Body of pancreas (tissue), 4 donors: ENCODE measurements at regions not wholly inside any gene's neighbourhood (a gene's known extent, or its start where the extent isn't known, plus 50 kb on each side); places are given as distances from the start of the nearest gene placed in this dataset.
"Not testable (repeated sequence)": the region's sequence is repeated elsewhere in the genome, so short reads cannot be mapped to it uniquely, and the experiment has no call there.

ENCODE experiments used
- POLR2A ChIP-seq, 3 donors: fragments of 450-650 bp; IDR thresholded peaks; one replicate each; pipeline ENCODE4 v1.6.1; 2016; ENCODE audit warnings: antibody characterized with exemption in 3 of 3, mild to moderate bottlenecking in 2 of 3
- TF ChIP-seq, protein P1 (sequence below), 7 experiments: fragments of 450-650 bp in 4 of 7; fragments of 200-600 bp in 3 of 7; sonication (generic) in 3 of 7; IDR thresholded peaks; one replicate each; pipeline ENCODE4 v1.5.1; 2016 to 2019; ENCODE audit warnings: antibody characterized with exemption in 7 of 7

DNA sequence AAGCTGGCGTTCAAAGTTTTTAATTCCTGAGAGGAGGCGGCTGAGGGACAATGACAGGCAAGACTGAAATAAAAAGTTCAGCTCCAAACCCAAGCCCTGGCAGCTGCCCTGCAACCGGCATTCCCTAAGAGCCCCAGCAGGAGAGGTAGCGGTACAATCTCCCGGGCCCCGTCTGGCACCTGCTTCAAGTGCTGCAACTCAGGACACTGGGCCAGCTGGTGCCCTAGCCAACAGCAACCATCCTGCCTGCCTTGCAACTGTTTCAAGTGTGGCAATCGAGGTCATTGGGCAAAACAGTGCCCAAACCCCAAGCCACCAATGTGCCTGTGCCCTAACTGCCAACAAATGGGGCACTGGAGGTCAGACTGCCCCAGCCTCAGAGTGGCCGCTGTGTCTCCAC lies 268.8 kb downstream of the CDY2B start:
- not testable (repeated sequence) for TF ChIP-seq POLR2A (IDR thresholded peaks at IDR 0.05)
- TF ChIP-seq, protein P1, sequence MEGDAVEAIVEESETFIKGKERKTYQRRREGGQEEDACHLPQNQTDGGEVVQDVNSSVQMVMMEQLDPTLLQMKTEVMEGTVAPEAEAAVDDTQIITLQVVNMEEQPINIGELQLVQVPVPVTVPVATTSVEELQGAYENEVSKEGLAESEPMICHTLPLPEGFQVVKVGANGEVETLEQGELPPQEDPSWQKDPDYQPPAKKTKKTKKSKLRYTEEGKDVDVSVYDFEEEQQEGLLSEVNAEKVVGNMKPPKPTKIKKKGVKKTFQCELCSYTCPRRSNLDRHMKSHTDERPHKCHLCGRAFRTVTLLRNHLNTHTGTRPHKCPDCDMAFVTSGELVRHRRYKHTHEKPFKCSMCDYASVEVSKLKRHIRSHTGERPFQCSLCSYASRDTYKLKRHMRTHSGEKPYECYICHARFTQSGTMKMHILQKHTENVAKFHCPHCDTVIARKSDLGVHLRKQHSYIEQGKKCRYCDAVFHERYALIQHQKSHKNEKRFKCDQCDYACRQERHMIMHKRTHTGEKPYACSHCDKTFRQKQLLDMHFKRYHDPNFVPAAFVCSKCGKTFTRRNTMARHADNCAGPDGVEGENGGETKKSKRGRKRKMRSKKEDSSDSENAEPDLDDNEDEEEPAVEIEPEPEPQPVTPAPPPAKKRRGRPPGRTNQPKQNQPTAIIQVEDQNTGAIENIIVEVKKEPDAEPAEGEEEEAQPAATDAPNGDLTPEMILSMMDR (IDR thresholded peaks at IDR 0.05): not testable (repeated sequence)
